ENCODE measurements at regions not wholly inside any gene's neighbourhood (a gene's known extent, or its start where the extent isn't known, plus 50 kb on each side); places are given as distances from the start of the nearest gene placed in this dataset.

- POLR2A ChIA-PET: interaction anchor here (0.6 to 1.2 kb wide), 2 partner anchors 37 to 251 kb away, joined by 3 read pairs; no protein-coding TSS in a partner anchor
- TF ChIP-seq EZH2phosphoT487 (IDR thresholded peaks at IDR 0.05; ENCODE audit: borderline replicate concordance, low read depth, low read length): no peak
- peak; percentile 34; the same call in 1 of the 2 replicates for TF ChIP-seq CTCF (conservative IDR thresholded peaks at IDR 0.05; ENCODE audit: low read length)
- no TSS peak for BruUV-seq (replicated peaks)
- Histone ChIP-seq H3K4me1 (ENCODE audit: insufficient read depth, low read length, poor library complexity, severe bottlenecking) (peaks cover 3% of the 10 kb centered on the region), H3K36me3 (ENCODE audit: insufficient read depth, low read length) (no peaks in the 10 kb centered on the region), H4K20me1 (ENCODE audit: insufficient read depth, low read length) (no peaks in the 10 kb centered on the region), H3K79me2 (ENCODE audit: insufficient read depth, low read depth, low read length) (no peaks in the 10 kb centered on the region), H3K9me2 (ENCODE audit: insufficient read depth, low read length) (no peaks in the 10 kb centered on the region), H3K4me2 (ENCODE audit: low read length) (no peak overlapping the region), H3K4me3 (ENCODE audit: low read depth, low read length, poor library complexity, severe bottlenecking) (no peak overlapping the region), H2AFZ (ENCODE audit: low read length) (no peak overlapping the region), H3K9me3 (ENCODE audit: low read length) (peaks cover 5% of the 10 kb centered on the region; the same call in 1 of the 2 replicates), H3K27ac (ENCODE audit: low read depth, low read length, poor library complexity, severe bottlenecking) (no peak overlapping the region)
- no peak for DNase-seq (ENCODE audit: low spot score)
- intact Hi-C loops (cut with micrococcal nuclease; ENCODE audit: unreplicated experiment): loop anchor here (5.0 kb wide), 1 partner anchor 277 kb away; no protein-coding TSS in a partner anchor
- CTCF ChIA-PET (ENCODE audit: unreplicated experiment): no interaction called here
Observed at GRCh38 chr6:119628691-119629594, 279.4 kb upstream of the MAN1A1 start.

- Histone ChIP-seq H3K9me3 (ENCODE audit: low read length) (peaks cover 5% of the 10 kb centered on the region; the same call in 1 of the 2 replicates), H4K20me1 (ENCODE audit: insufficient read depth, low read length) (no peaks in the 10 kb centered on the region), H3K27ac (ENCODE audit: low read depth, low read length, poor library complexity, severe bottlenecking) (no peak overlapping the region), H3K4me3 (ENCODE audit: low read depth, low read length, poor library complexity, severe bottlenecking) (no peak overlapping the region), H3K79me2 (ENCODE audit: insufficient read depth, low read depth, low read length) (no peaks in the 10 kb centered on the region), H3K4me2 (ENCODE audit: low read length) (no peak overlapping the region), H3K36me3 (ENCODE audit: insufficient read depth, low read length) (no peaks in the 10 kb centered on the region), H3K9me2 (ENCODE audit: insufficient read depth, low read length) (no peaks in the 10 kb centered on the region), H3K4me1 (ENCODE audit: insufficient read depth, low read length, poor library complexity, severe bottlenecking) (peaks cover 3% of the 10 kb centered on the region), H2AFZ (ENCODE audit: low read length) (peak overlapping the region; percentile 12; the same call in 1 of the 2 replicates)
- no TSS peak for BruUV-seq (replicated peaks)
- TF ChIP-seq CTCF (conservative IDR thresholded peaks at IDR 0.05; ENCODE audit: low read length) (peak; percentile 33; the same call in 1 of the 2 replicates), EZH2phosphoT487 (IDR thresholded peaks at IDR 0.05; ENCODE audit: borderline replicate concordance, low read depth, low read length) (no peak)
- intact Hi-C loops (cut with micrococcal nuclease; ENCODE audit: unreplicated experiment): loop anchor here (5.0 kb wide), 1 partner anchor 276 kb away; no protein-coding TSS in a partner anchor
- CTCF ChIA-PET (ENCODE audit: unreplicated experiment): interaction anchor here (0.5 kb wide), 1 partner anchor 211 kb away, joined by 3 read pairs; no protein-coding TSS in a partner anchor
- DNase-seq (ENCODE audit: low spot score): no peak
- POLR2A ChIA-PET: interaction anchor here (0.8 to 1.5 kb wide), 3 partner anchors 10 to 37 kb away, joined by 3 to 4 read pairs (median 3); no protein-coding TSS in a partner anchor
Observed at GRCh38 chr6:119627908-119628669, 278.5 kb upstream of the MAN1A1 start.
